Liver (tissue), 8 donors: ENCODE measurements at regions not wholly inside any gene's neighbourhood (a gene's known extent, or its start where the extent isn't known, plus 50 kb on each side); places are given as distances from the start of the nearest gene placed in this dataset.

ENCODE experiments used
- DNase-seq: peaks from one replicate; pipeline ENCODE4 v3.0.0-alpha.2; 2017; ENCODE audit warnings: low spot score
- H3K27ac ChIP-seq, 2 donors: one replicate each; pipeline ENCODE4 v1.7.0; 2013; ENCODE audit warnings: inconsistent platforms in 2 of 2, low read length in 2 of 2, control low read depth in 1 of 2, low read depth in 1 of 2, mild to moderate bottlenecking in 1 of 2
- H3K27me3 ChIP-seq, 4 donors: one replicate each; pipeline versions ENCODE4 v1.6.1 to v1.7.0; 2013; ENCODE audit warnings: low read length in 3 of 4, inconsistent platforms in 1 of 4, mild to moderate bottlenecking in 1 of 4, moderate library complexity in 1 of 4; ENCODE audit not compliant: control insufficient read depth in 4 of 4, insufficient read depth in 4 of 4
- H3K36me3 ChIP-seq, 4 donors: one replicate each; pipeline versions ENCODE4 v1.6.1 to v1.7.0; 2013; ENCODE audit warnings: low read length in 3 of 4, mild to moderate bottlenecking in 3 of 4, low read depth in 1 of 4, moderate library complexity in 1 of 4; ENCODE audit not compliant: control insufficient read depth in 4 of 4, insufficient read depth in 3 of 4
- H3K4me1 ChIP-seq, 4 donors: one replicate each; pipeline versions ENCODE4 v1.6.1 to v1.7.0; 2013; ENCODE audit warnings: low read length in 3 of 4, mild to moderate bottlenecking in 3 of 4, moderate library complexity in 1 of 4; ENCODE audit not compliant: control insufficient read depth in 4 of 4, insufficient read depth in 4 of 4
- H3K4me3 ChIP-seq, 3 donors: one replicate each; pipeline versions ENCODE4 v1.6.1 to v1.7.0; 2013; ENCODE audit warnings: low read length in 3 of 3, control low read depth in 1 of 3, low read depth in 1 of 3, mild to moderate bottlenecking in 1 of 3
- H3K9ac ChIP-seq, 2 donors: one replicate each; pipeline ENCODE4 v1.7.0; 2013; ENCODE audit warnings: low read length in 2 of 2, mild to moderate bottlenecking in 2 of 2, moderate library complexity in 2 of 2, control low read depth in 1 of 2, low read depth in 1 of 2
- H3K9me3 ChIP-seq, 4 donors: one replicate each; pipeline versions ENCODE4 v1.6.1 to v1.7.0; 2013; ENCODE audit warnings: low read length in 3 of 4; ENCODE audit not compliant: control insufficient read depth in 4 of 4
- CTCF ChIP-seq: fragments of 150-350 bp; IDR thresholded peaks from 2 replicates; pipeline ENCODE4 v1.5.1; 2017; ENCODE audit warnings: improper control_type of control experiment, low read depth, low read length; ENCODE audit not compliant: missing input control
- EGR1 ChIP-seq, 2 donors: IDR thresholded peaks; 2 replicates each; pipeline ENCODE4 v1.6.1; 2016 to 2018; ENCODE audit warnings: antibody characterized with exemption in 2 of 2, low read depth in 2 of 2
- FOXA1 ChIP-seq: IDR thresholded peaks from 2 replicates; pipeline ENCODE4 v1.6.1; 2016; ENCODE audit warnings: antibody characterized with exemption
- FOXA2 ChIP-seq: IDR thresholded peaks from 2 replicates; pipeline ENCODE4 v1.6.1; 2016; ENCODE audit warnings: antibody characterized with exemption
- GABPA ChIP-seq, 2 donors: IDR thresholded peaks in 1 of 2; conservative IDR thresholded peaks in 1 of 2; 2 replicates each; pipeline ENCODE4 v1.6.1; 2016; ENCODE audit warnings: antibody characterized with exemption in 2 of 2, mild to moderate bottlenecking in 1 of 2, moderate library complexity in 1 of 2
- HNF4A ChIP-seq, 2 donors: conservative IDR thresholded peaks; 2 replicates each; pipeline ENCODE4 v1.6.1; 2016; ENCODE audit warnings: antibody characterized with exemption in 2 of 2, mild to moderate bottlenecking in 2 of 2
- JUND ChIP-seq, 2 donors: IDR thresholded peaks; 2 replicates each; pipeline ENCODE4 v1.6.1; 2016; ENCODE audit warnings: antibody characterized with exemption in 2 of 2
- MAX ChIP-seq: IDR thresholded peaks from 2 replicates; pipeline ENCODE4 v1.6.1; 2016; ENCODE audit warnings: antibody characterized with exemption
- NR2F2 ChIP-seq: IDR thresholded peaks from 2 replicates; pipeline ENCODE4 v1.6.1; 2016; ENCODE audit warnings: antibody characterized with exemption
- REST ChIP-seq: IDR thresholded peaks from 2 replicates; pipeline ENCODE4 v1.6.1; 2016; ENCODE audit warnings: antibody characterized with exemption, mild to moderate bottlenecking
- RXRA ChIP-seq, 2 donors: IDR thresholded peaks; 2 replicates each; pipeline ENCODE4 v1.6.1; 2017 to 2018; ENCODE audit warnings: antibody characterized with exemption in 2 of 2, mild to moderate bottlenecking in 1 of 2
- SP1 ChIP-seq: IDR thresholded peaks from 2 replicates; pipeline ENCODE4 v1.6.1; 2018; ENCODE audit warnings: antibody characterized with exemption, mild to moderate bottlenecking
- TAF1 ChIP-seq: conservative IDR thresholded peaks from 2 replicates; pipeline ENCODE4 v1.6.1; 2016; ENCODE audit warnings: antibody characterized with exemption, mild to moderate bottlenecking
- YY1 ChIP-seq: IDR thresholded peaks from 2 replicates; pipeline ENCODE4 v1.6.1; 2016; ENCODE audit warnings: antibody characterized with exemption, mild to moderate bottlenecking
- ZBTB33 ChIP-seq: IDR thresholded peaks from 2 replicates; pipeline ENCODE4 v1.6.1; 2016; ENCODE audit warnings: antibody characterized with exemption
- WGBS: extraction: QIAGEN DNeasy Blood & Tissue Kit; methylation state at CpG from one replicate; pipeline ENCODE4 v1.1.7; 2013; 5-methylcytosine and 5-hydroxymethylcytosine counted together
- donor health status: healthy.
- donor health status: healthy.
- donor health status: healthy.
- donor health status: healthy.
- donor health status: healthy.

- no peaks in the 10 kb centered on the region for H3K9me3 ChIP-seq
- no peak overlapping the region for H3K4me3 ChIP-seq
- no peak overlapping the region for H3K9ac ChIP-seq
- H3K27me3 ChIP-seq = no peaks in the 10 kb centered on the region
- H3K4me1 ChIP-seq = no peaks in the 10 kb centered on the region
- no peaks in the 10 kb centered on the region for H3K36me3 ChIP-seq
- no peak for DNase-seq
- 32% methylated on average over 1 of the region's 1 CpG for WGBS
- no peak for TF ChIP-seq ZBTB33
- TF ChIP-seq JUND (IDR thresholded peaks at IDR 0.05) = no peak
- TF ChIP-seq REST = no peak
- no peak for TF ChIP-seq CTCF
- no peak for TF ChIP-seq TAF1
- TF ChIP-seq YY1 = no peak
- no peak for TF ChIP-seq NR2F2
- TF ChIP-seq FOXA2 = no peak
- no peak for TF ChIP-seq FOXA1
- no peak for TF ChIP-seq EGR1 (IDR thresholded peaks at IDR 0.05; ENCODE audit: low read depth in 2 of 2)
- no peak for TF ChIP-seq SP1
- no peak for TF ChIP-seq HNF4A (conservative IDR thresholded peaks at IDR 0.05)
- TF ChIP-seq MAX = no peak
- no peak for TF ChIP-seq RXRA (IDR thresholded peaks at IDR 0.05)
- no peak for TF ChIP-seq GABPA (IDR thresholded peaks at IDR 0.05 in 1 of 2, conservative IDR thresholded peaks at IDR 0.05 in 1 of 2)
- H3K27ac ChIP-seq = no peak overlapping the region
These were observed 1129.2 kb downstream of the DTWD2 start for GRCh38 chr5:117859176-117859575.

GRCh38 chr5:117856713-117857112, 1131.6 kb downstream of the DTWD2 start:
- 76% methylated on average over 4 of the region's 4 CpGs for WGBS
- H3K9me3 ChIP-seq = no peaks in the 10 kb centered on the region
- H3K4me1 ChIP-seq = no peaks in the 10 kb centered on the region
- H3K4me3 ChIP-seq = no peak overlapping the region
- no peak for DNase-seq
- H3K27me3 ChIP-seq = no peaks in the 10 kb centered on the region
- H3K36me3 ChIP-seq = no peaks in the 10 kb centered on the region
- no peak overlapping the region for H3K27ac ChIP-seq
- no peak overlapping the region for H3K9ac ChIP-seq
- no peak for TF ChIP-seq SP1
- TF ChIP-seq ZBTB33 = no peak
- no peak for TF ChIP-seq HNF4A (conservative IDR thresholded peaks at IDR 0.05)
- TF ChIP-seq CTCF = no peak
- no peak for TF ChIP-seq FOXA2
- no peak for TF ChIP-seq TAF1
- no peak for TF ChIP-seq RXRA (IDR thresholded peaks at IDR 0.05)
- no peak for TF ChIP-seq JUND (IDR thresholded peaks at IDR 0.05)
- TF ChIP-seq REST = no peak
- TF ChIP-seq EGR1 (IDR thresholded peaks at IDR 0.05; ENCODE audit: low read depth in 2 of 2) = no peak
- no peak for TF ChIP-seq YY1
